PFSK-1 (cell line): ENCODE measurements at regions not wholly inside any gene's neighbourhood (a gene's known extent, or its start where the extent isn't known, plus 50 kb on each side); places are given as distances from the start of the nearest gene placed in this dataset.

ENCODE experiments used
- FOXP2 ChIP-seq: optimal IDR thresholded peaks from 2 replicates; pipeline ENCODE3; 2011; ENCODE audit warnings: borderline replicate concordance, control low read depth, inconsistent platforms; ENCODE audit not compliant: insufficient read depth; ENCODE audit errors: extremely low read length, extremely low read depth
- POLR2AphosphoS5 ChIP-seq: IDR thresholded peaks from 2 replicates; pipeline ENCODE4 v1.6.1; 2012; ENCODE audit warnings: low read depth, mild to moderate bottlenecking, control low read depth, low read length, moderate library complexity
- SIN3A ChIP-seq: IDR thresholded peaks from 2 replicates; pipeline ENCODE4 v1.6.1; 2012; ENCODE audit warnings: mild to moderate bottlenecking, low read length, moderate library complexity, borderline replicate concordance; ENCODE audit not compliant: insufficient read depth
- TAF1 ChIP-seq: IDR thresholded peaks from 2 replicates; pipeline ENCODE4 v1.6.1; 2012; ENCODE audit warnings: low read length, control low read depth, borderline replicate concordance; ENCODE audit not compliant: insufficient read depth
- TF ChIP-seq, protein P1 (sequence below), 2 experiments: IDR thresholded peaks; 2 replicates each; pipeline versions ENCODE4 v1.6.1 to v1.8.0; 2011 to 2012; ENCODE audit warnings: low read depth in 2 of 2, low read length in 2 of 2, control low read depth in 1 of 2, inconsistent platforms in 1 of 2, mild to moderate bottlenecking in 1 of 2, moderate library complexity in 1 of 2; ENCODE audit not compliant: insufficient read depth in 1 of 2

DNA sequence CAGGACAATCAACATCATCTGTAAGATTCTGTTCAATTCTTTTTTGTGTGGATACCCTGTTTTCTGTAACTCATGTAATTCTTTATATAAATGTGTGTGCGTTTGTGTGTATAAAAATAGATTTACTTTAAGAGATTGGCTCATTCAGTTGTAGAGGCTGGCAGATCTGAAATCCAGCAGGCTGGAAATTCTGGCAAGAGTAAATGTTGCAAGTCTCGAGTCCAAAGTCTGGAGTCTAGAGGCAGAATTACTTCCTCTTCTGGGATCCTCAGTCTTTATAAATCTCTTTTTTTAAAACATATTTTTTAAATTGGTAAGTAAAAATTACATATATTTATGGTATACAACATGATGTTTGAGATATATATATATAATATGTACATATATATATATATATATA, 202.1 kb upstream of the TMEM161B start:
- TF ChIP-seq TAF1 (no peak), FOXP2 (no peak), POLR2AphosphoS5 (no peak), SIN3A (no peak)
- TF ChIP-seq, protein P1, sequence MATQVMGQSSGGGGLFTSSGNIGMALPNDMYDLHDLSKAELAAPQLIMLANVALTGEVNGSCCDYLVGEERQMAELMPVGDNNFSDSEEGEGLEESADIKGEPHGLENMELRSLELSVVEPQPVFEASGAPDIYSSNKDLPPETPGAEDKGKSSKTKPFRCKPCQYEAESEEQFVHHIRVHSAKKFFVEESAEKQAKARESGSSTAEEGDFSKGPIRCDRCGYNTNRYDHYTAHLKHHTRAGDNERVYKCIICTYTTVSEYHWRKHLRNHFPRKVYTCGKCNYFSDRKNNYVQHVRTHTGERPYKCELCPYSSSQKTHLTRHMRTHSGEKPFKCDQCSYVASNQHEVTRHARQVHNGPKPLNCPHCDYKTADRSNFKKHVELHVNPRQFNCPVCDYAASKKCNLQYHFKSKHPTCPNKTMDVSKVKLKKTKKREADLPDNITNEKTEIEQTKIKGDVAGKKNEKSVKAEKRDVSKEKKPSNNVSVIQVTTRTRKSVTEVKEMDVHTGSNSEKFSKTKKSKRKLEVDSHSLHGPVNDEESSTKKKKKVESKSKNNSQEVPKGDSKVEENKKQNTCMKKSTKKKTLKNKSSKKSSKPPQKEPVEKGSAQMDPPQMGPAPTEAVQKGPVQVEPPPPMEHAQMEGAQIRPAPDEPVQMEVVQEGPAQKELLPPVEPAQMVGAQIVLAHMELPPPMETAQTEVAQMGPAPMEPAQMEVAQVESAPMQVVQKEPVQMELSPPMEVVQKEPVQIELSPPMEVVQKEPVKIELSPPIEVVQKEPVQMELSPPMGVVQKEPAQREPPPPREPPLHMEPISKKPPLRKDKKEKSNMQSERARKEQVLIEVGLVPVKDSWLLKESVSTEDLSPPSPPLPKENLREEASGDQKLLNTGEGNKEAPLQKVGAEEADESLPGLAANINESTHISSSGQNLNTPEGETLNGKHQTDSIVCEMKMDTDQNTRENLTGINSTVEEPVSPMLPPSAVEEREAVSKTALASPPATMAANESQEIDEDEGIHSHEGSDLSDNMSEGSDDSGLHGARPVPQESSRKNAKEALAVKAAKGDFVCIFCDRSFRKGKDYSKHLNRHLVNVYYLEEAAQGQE (IDR thresholded peaks at IDR 0.05; ENCODE audit: insufficient read depth in 1 of 2, low read depth in 2 of 2, low read length in 2 of 2) = no peak

DNA sequence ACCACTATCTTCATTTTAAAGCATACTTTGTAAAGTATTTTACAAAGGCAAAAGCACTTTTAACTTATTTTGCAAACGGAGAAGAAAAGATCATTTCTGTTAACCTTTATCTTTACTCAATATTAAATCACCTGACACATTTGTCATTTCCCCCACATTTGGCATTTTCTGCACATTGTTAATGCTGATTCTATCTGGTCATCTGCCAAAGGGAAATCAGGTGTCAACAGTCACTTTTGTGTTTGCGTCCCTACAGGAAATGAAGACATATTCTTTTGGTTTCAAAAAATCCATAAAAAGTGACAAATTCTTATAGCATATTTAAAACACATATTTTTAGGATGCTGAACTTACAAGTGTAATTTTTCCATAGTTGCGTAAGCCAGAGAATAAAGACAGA, 191.3 kb upstream of the TMEM161B start:
- TF ChIP-seq POLR2AphosphoS5 = no peak
- no peak for TF ChIP-seq SIN3A
- TF ChIP-seq TAF1 = no peak
- no peak for TF ChIP-seq FOXP2
- TF ChIP-seq, protein P1 (IDR thresholded peaks at IDR 0.05; ENCODE audit: insufficient read depth in 1 of 2, low read depth in 2 of 2, low read length in 2 of 2) = no peak

DNA sequence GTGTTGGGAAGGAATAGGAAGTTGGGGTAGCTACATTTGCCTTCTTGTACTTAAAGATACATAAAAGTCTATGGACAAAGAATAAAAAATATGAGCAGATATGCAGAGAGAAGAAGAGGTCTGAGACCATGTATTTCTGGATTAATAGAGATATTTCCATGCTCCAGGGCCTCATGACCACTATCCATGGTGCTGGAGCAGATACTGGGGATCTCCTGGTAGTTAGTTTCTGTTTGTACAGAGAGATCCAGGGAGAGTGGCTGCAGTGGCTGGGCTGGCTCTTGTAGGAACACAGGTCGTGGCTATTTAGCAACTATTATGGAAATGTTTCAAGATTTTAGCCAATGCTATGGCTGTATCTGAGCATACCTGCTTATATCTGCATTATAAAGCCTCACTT, 184.2 kb upstream of the TMEM161B start:
- TF ChIP-seq, protein P1 (IDR thresholded peaks at IDR 0.05; ENCODE audit: insufficient read depth in 1 of 2, low read depth in 2 of 2, low read length in 2 of 2) = peak; percentile 77 to 95
- TF ChIP-seq TAF1 = no peak

DNA sequence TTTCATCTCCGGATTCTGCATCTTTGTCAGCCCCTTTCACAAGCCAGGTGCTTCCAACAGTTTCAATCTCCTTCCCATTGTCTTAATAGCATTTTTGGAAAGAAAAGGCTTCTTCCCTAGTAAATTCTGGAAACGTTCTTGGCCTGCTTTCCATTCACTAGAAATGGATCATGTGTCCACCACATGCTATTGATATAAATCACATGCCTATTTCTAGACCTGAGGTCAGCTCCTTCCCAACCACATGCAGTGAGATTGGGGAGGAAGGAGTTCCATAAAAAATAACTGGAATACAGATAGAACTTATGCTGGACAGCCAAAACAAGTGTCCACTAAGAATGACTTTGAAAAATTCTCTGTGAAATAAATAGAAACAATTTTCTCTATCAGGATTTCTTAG, 181.6 kb upstream of the TMEM161B start:
- TF ChIP-seq TAF1 (no peak), POLR2AphosphoS5 (no peak), FOXP2 (no peak), SIN3A (no peak)
- TF ChIP-seq, protein P1 (IDR thresholded peaks at IDR 0.05; ENCODE audit: insufficient read depth in 1 of 2, low read depth in 2 of 2, low read length in 2 of 2) = no peak

DNA sequence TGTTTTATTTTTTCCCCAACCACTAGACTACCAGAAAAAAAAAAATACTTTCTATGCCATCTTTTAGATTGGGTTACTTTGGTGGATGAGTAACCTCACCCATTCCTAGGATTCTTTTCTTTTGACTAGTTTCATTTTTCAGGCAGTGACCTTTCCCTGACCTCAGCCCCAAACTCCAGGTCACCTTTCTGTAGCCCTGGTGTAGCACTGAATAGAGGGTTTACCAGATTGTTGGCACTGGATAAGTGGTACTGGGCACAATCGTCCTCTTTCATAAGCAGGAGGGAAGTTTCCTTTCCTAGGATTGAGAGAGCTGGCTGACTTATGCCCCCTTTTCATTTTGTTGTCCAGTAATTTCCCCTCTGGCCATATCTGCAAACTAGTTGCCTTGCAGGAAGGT, 169.4 kb upstream of the TMEM161B start:
- TF ChIP-seq, protein P1 (IDR thresholded peaks at IDR 0.05; ENCODE audit: insufficient read depth in 1 of 2, low read depth in 2 of 2, low read length in 2 of 2) = no peak
- TF ChIP-seq SIN3A = no peak
- no peak for TF ChIP-seq TAF1
- TF ChIP-seq FOXP2 = no peak
- TF ChIP-seq POLR2AphosphoS5 = no peak
